IPS DF 4.7 (cell line): ENCODE measurements at regions not wholly inside any gene's neighbourhood (a gene's known extent, or its start where the extent isn't known, plus 50 kb on each side); places are given as distances from the start of the nearest gene placed in this dataset.

Source experiments
- DNase-seq: peaks from one replicate; pipeline ENCODE4 v3.0.0-alpha.2; 2013; ENCODE audit warnings: low spot score; ENCODE audit errors: extremely low read depth

GRCh38 chr6:149267513-149268043 lies 49.9 kb upstream of the TAB2 start:
- no peak for DNase-seq
